Small intestine (tissue), 7 donors: ENCODE measurements at regions not wholly inside any gene's neighbourhood (a gene's known extent, or its start where the extent isn't known, plus 50 kb on each side); places are given as distances from the start of the nearest gene placed in this dataset.
"Not testable (repeated sequence)": the region's sequence is repeated elsewhere in the genome, so short reads cannot be mapped to it uniquely, and the experiment has no call there.

Source experiments
- DNase-seq, 2 donors: peaks; one replicate each; pipeline versions ENCODE4 v3.0.0 to v3.0.0-alpha.2; 2013
- FAIRE-seq: peaks from 2 replicates; lab custom pipeline; 2012; peaks lifted over from hg19 to GRCh38; lab: Jason Lieb, UNC
- H3K27ac ChIP-seq, 3 donors: one replicate each; pipeline ENCODE4 v1.5.1; 2013; ENCODE audit warnings: low read length in 2 of 3, mild to moderate bottlenecking in 2 of 3, control low read depth in 1 of 3, inconsistent platforms in 1 of 3, low read depth in 1 of 3, moderate library complexity in 1 of 3
- H3K27me3 ChIP-seq, 3 donors: one replicate each; pipeline ENCODE4 v1.6.1; 2013; ENCODE audit warnings: low read length in 3 of 3, inconsistent platforms in 1 of 3; ENCODE audit not compliant: control insufficient read depth in 3 of 3, insufficient read depth in 3 of 3
- H3K36me3 ChIP-seq, 3 donors: one replicate each; pipeline ENCODE4 v1.6.1; 2013; ENCODE audit warnings: low read length in 3 of 3, inconsistent platforms in 1 of 3, low read depth in 1 of 3, mild to moderate bottlenecking in 1 of 3, moderate library complexity in 1 of 3; ENCODE audit not compliant: control insufficient read depth in 3 of 3, insufficient read depth in 2 of 3
- H3K4me1 ChIP-seq, 3 donors: one replicate each; pipeline ENCODE4 v1.6.1; 2013; ENCODE audit warnings: low read length in 2 of 3, inconsistent platforms in 1 of 3, low read depth in 1 of 3, mild to moderate bottlenecking in 1 of 3, moderate library complexity in 1 of 3; ENCODE audit not compliant: control insufficient read depth in 3 of 3, insufficient read depth in 2 of 3
- H3K4me3 ChIP-seq, 3 donors: one replicate each; pipeline ENCODE4 v1.5.1; 2013; ENCODE audit warnings: low read length in 3 of 3, control low read depth in 1 of 3, inconsistent platforms in 1 of 3, low read depth in 1 of 3, mild to moderate bottlenecking in 1 of 3, moderate library complexity in 1 of 3
- H3K9me3 ChIP-seq, 2 donors: one replicate each; pipeline ENCODE4 v1.6.1; 2013; ENCODE audit warnings: low read depth in 1 of 2, low read length in 1 of 2; ENCODE audit not compliant: control insufficient read depth in 2 of 2, insufficient read depth in 1 of 2
- WGBS, 3 donors: extraction: QIAGEN DNeasy Blood & Tissue Kit; methylation state at CpG; one replicate each; pipeline ENCODE4 v1.1.7; 2013; 5-methylcytosine and 5-hydroxymethylcytosine counted together
- donor health status: healthy with polysubstance abuse.
- donor health status: control.
- donor health status: control.
- donor health status: Bipolar disorder and iron deficiency.
- donor health status: healthy.

DNA sequence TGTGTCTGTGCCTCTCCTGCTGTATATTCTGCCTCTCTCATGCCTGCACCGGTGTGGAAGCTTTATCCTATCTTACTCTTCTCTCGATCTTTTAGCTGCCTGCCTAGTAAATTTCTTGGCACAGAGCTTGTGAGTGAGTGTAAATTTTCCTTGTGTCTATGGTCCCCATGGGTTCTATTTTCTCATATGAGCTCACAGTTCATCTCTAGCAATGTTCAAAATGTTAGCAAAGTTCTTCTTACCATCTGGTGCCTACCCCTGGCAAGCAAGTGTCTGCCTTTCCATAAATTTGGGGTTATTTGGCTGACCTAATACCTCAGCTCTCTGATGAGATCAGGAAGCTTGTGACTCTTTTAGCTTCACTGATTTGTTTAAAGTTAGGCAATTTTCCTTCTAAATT, 572.1 kb upstream of the BRINP3 start:
- H3K36me3 ChIP-seq, result no peaks in the 10 kb centered on the region
- H3K9me3 ChIP-seq, result no peaks in the 10 kb centered on the region
- no peak overlapping the region for H3K27ac ChIP-seq
- no peaks in the 10 kb centered on the region for H3K27me3 ChIP-seq
- DNase-seq (no peak), FAIRE-seq (no peak)
- 47 to 77% (median 52%) methylated on average over 2 of the region's 2 CpGs for WGBS, 3 donors
- H3K4me3 ChIP-seq, result no peak overlapping the region
- no peaks in the 10 kb centered on the region for H3K4me1 ChIP-seq

GRCh38 chr1:191052888-191053287, 575.2 kb upstream of the BRINP3 start:
- FAIRE-seq, result no peak

DNA sequence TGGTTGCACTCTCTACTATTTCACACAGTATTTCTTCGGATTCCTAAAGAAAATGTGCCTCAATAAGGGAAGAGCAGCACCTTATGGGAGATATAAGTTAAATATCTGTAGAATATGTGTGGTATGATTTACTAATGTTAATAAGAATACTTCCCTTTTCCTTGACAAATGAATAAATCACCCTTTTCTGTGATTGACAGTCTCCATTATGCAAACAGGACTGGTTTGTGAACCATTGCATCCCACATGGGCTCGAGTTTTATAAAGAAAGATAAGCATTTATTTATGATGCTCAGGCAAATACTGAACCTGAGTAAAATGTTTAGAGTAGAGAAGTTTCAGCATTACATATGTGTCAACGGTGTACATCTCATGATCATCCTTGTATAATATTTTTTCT, 587.7 kb upstream of the BRINP3 start:
- FAIRE-seq, result no peak
- WGBS, 3 donors, result 37 to 53% (median 44%) methylated on average over 3 of the region's 3 CpGs

More at GRCh38 chr1:191052888-191053287, 575.2 kb upstream of the BRINP3 start:
- H3K9me3 ChIP-seq, result no peaks in the 10 kb centered on the region
- no peak overlapping the region for H3K4me3 ChIP-seq
- no peaks in the 10 kb centered on the region for H3K36me3 ChIP-seq
- no peaks in the 10 kb centered on the region for H3K4me1 ChIP-seq
- no peaks in the 10 kb centered on the region for H3K27me3 ChIP-seq
- no peak overlapping the region for H3K27ac ChIP-seq
- DNase-seq, result no peak
- 80 to 89% (median 84%) methylated on average over 6 of the region's 6 CpGs for WGBS, 3 donors

GRCh38 chr1:191065771-191066170, 588.1 kb upstream of the BRINP3 start:
- no peak for FAIRE-seq
- H3K27me3 ChIP-seq, result no peaks in the 10 kb centered on the region
- H3K27ac ChIP-seq, result no peak overlapping the region
- H3K36me3 ChIP-seq, result no peaks in the 10 kb centered on the region
- no peaks in the 10 kb centered on the region for H3K4me1 ChIP-seq
- 33 to 58% (median 54%) methylated on average over 1 of the region's 1 CpG for WGBS, 3 donors
- no peak for DNase-seq
- H3K9me3 ChIP-seq, result no peaks in the 10 kb centered on the region
- H3K4me3 ChIP-seq, result no peak overlapping the region

More for the DNA sequence above, 587.7 kb upstream of the BRINP3 start:
- Histone ChIP-seq H3K27me3 (no peaks in the 10 kb centered on the region), H3K36me3 (no peaks in the 10 kb centered on the region), H3K4me1 (no peaks in the 10 kb centered on the region), H3K27ac (no peak overlapping the region), H3K4me3 (no peak overlapping the region), H3K9me3 (no peaks in the 10 kb centered on the region)
- DNase-seq, result no peak

- H3K9me3 ChIP-seq, result no peaks in the 10 kb centered on the region
- no peak overlapping the region for H3K27ac ChIP-seq
- no peaks in the 10 kb centered on the region for H3K36me3 ChIP-seq
- H3K27me3 ChIP-seq, result no peaks in the 10 kb centered on the region
- H3K4me3 ChIP-seq, result no peak overlapping the region
- no peak for FAIRE-seq
- no peaks in the 10 kb centered on the region for H3K4me1 ChIP-seq
- DNase-seq, result no peak
Measured at GRCh38 chr1:191074881-191075280, 597.2 kb upstream of the BRINP3 start.

DNA sequence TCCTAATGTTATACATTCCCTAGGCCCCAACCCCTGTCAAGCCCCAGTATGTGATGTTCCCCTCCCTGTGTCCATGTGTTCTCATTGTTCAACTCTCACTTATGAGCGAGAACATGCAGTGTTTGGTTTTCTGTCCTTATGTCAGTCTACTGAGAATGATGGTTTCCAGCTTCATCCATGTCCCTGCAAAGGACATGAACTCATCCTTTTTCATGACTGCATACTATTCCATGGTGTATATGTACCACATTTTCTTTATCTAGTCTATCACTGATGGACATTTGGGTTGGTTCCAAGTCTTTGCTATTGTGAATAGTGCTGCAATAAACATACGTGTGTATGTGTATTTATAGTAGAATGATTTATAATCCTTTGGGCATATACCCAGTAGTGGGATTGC, 605.4 kb upstream of the BRINP3 start:
- not testable (repeated sequence) for H3K27ac ChIP-seq, H3K4me1 ChIP-seq, DNase-seq, H3K27me3 ChIP-seq, H3K4me3 ChIP-seq, FAIRE-seq, H3K36me3 ChIP-seq, H3K9me3 ChIP-seq
- 71 to 85% (median 79%) methylated on average over 2 of the region's 2 CpGs for WGBS, 3 donors

- no peaks in the 10 kb centered on the region for H3K27me3 ChIP-seq
- DNase-seq (no peak), FAIRE-seq (no peak)
- no peak overlapping the region for H3K27ac ChIP-seq
- H3K9me3 ChIP-seq, result no peaks in the 10 kb centered on the region
- no peaks in the 10 kb centered on the region for H3K36me3 ChIP-seq
- no peak overlapping the region for H3K4me3 ChIP-seq
- no peaks in the 10 kb centered on the region for H3K4me1 ChIP-seq
Measured at GRCh38 chr1:191085121-191085520, 607.5 kb upstream of the BRINP3 start.

- FAIRE-seq, result no peak
- H3K4me3 ChIP-seq, result no peak overlapping the region
- H3K9me3 ChIP-seq, result no peaks in the 10 kb centered on the region
- no peaks in the 10 kb centered on the region for H3K27me3 ChIP-seq
- H3K36me3 ChIP-seq, result no peaks in the 10 kb centered on the region
- H3K27ac ChIP-seq, result no peak overlapping the region
- H3K4me1 ChIP-seq, result no peaks in the 10 kb centered on the region
- 57 to 71% (median 62%) methylated on average over 2 of the region's 2 CpGs for WGBS, 3 donors
- DNase-seq, result no peak
Measured at GRCh38 chr1:191086910-191087309, 609.2 kb upstream of the BRINP3 start.

- H3K4me3 ChIP-seq, result no peak overlapping the region
- FAIRE-seq (peak; percentile 99), DNase-seq (no peak)
- H3K4me1 ChIP-seq, result no peaks in the 10 kb centered on the region
- 54 to 76% (median 67%) methylated on average over 1 of the region's 1 CpG for WGBS, 3 donors
- H3K36me3 ChIP-seq, result no peaks in the 10 kb centered on the region
- no peaks in the 10 kb centered on the region for H3K9me3 ChIP-seq
- H3K27me3 ChIP-seq, result no peaks in the 10 kb centered on the region
- H3K27ac ChIP-seq, result no peak overlapping the region
Measured at GRCh38 chr1:191096405-191096804, 618.7 kb upstream of the BRINP3 start.
